ENCODE measurements at regions not wholly inside any gene's neighbourhood (a gene's known extent, or its start where the extent isn't known, plus 50 kb on each side); places are given as distances from the start of the nearest gene placed in this dataset.

DNA sequence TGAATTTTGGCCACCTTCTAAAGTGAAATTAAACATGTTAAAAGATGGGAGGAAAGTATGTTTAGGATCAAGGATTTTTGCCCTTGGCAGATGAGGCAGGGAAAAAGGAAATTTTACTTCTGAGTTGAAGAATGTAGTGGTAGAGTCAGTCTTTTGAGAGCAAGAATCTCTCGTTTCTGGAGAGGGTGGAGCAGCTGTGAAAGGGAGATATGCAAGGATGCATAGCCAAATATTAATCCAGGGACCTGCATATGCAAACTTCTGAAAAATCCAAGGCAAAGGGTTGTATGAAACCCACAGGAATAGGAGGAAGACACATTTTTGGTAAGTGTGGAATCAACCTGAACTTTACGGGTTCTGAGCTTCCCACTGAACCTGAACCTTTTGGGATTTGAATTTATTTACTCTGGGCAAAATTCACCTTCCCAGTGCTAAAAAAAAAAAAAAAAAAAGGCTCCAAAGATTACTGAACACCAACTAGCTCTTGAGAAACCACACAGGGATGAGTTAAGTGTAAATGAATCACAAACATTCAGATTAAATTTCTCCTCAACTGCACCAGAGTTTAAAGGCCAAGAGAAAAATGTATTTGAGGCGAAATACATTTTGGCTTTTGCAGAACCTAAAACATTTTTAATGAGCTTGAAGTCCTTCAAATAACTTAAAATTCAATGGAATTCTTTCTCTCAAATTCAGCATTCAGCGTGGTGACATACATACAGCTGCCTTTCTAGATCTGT, 187.1 kb upstream of the CDKN3 start:
- TF ChIP-seq CTCF (IDR thresholded peaks at IDR 0.05), result no peak
- no peak for TF ChIP-seq POLR2A (IDR thresholded peaks at IDR 0.05)
